ENCODE measurements at regions not wholly inside any gene's neighbourhood (a gene's known extent, or its start where the extent isn't known, plus 50 kb on each side); places are given as distances from the start of the nearest gene placed in this dataset.

- H3K4me3 ChIP-seq = no peak overlapping the region
- H3K36me3 ChIP-seq = no peaks in the 10 kb centered on the region
- no peak for DNase-seq (ENCODE audit: low spot score in 2 of 2)
- no peaks in the 10 kb centered on the region for H3K4me1 ChIP-seq
- no peak overlapping the region for H3K27ac ChIP-seq
- TF ChIP-seq CTCF (IDR thresholded peaks at IDR 0.05) (no peak), EP300 (IDR thresholded peaks at IDR 0.05) (no peak), POLR2A (IDR thresholded peaks at IDR 0.05) (no peak)
- H3K27me3 ChIP-seq = no peaks in the 10 kb centered on the region
- 72 to 84% methylated on average over 4 of the region's 4 CpGs for whole genome bisulfite sequencing, 2 donors
- no peaks in the 10 kb centered on the region for H3K9me3 ChIP-seq
Measured at GRCh38 chr16:55142405-55142804, 181.6 kb upstream of the IRX6 start.

GRCh38 chr16:55144651-55145050 is 179.4 kb upstream of the IRX6 start:
- Histone ChIP-seq H3K36me3 (no peaks in the 10 kb centered on the region), H3K4me1 (no peaks in the 10 kb centered on the region), H3K27me3 (no peaks in the 10 kb centered on the region), H3K4me3 (no peak overlapping the region), H3K27ac (no peak overlapping the region), H3K9me3 (no peaks in the 10 kb centered on the region)
- 67 to 80% methylated on average over 3 of the region's 3 CpGs for WGBS, 2 donors
- TF ChIP-seq POLR2A (IDR thresholded peaks at IDR 0.05) (no peak), CTCF (IDR thresholded peaks at IDR 0.05) (no peak)
- no peak for DNase-seq (ENCODE audit: low spot score in 2 of 2)

GRCh38 chr16:55145771-55146603 is 178.0 kb upstream of the IRX6 start:
- no peak for DNase-seq (ENCODE audit: low spot score in 2 of 2)
- Histone ChIP-seq H3K4me3 (no peak overlapping the region), H3K4me1 (no peaks in the 10 kb centered on the region), H3K27ac (no peak overlapping the region), H3K36me3 (no peaks in the 10 kb centered on the region), H3K27me3 (no peaks in the 10 kb centered on the region), H3K9me3 (no peaks in the 10 kb centered on the region)
- 89 to 100% methylated on average over 2 of the region's 2 CpGs for WGBS, 2 donors
- no peak for TF ChIP-seq POLR2A (IDR thresholded peaks at IDR 0.05)

- Histone ChIP-seq H3K27ac (no peak overlapping the region), H3K4me3 (no peak overlapping the region), H3K4me1 (no peaks in the 10 kb centered on the region), H3K9me3 (no peaks in the 10 kb centered on the region), H3K27me3 (no peaks in the 10 kb centered on the region), H3K36me3 (no peaks in the 10 kb centered on the region)
- TF ChIP-seq POLR2A (IDR thresholded peaks at IDR 0.05) (no peak), EP300 (IDR thresholded peaks at IDR 0.05) (no peak), CTCF (IDR thresholded peaks at IDR 0.05) (no peak)
- 30 to 35% methylated on average over 7 of the region's 7 CpGs for WGBS, 2 donors
- no peak for DNase-seq (ENCODE audit: low spot score in 2 of 2)
Measured at GRCh38 chr16:55146966-55147365, 177.0 kb upstream of the IRX6 start.

GRCh38 chr16:55147396-55147795 is 176.6 kb upstream of the IRX6 start:
- H3K9me3 ChIP-seq = no peaks in the 10 kb centered on the region
- 87 to 92% methylated on average over 4 of the region's 4 CpGs for WGBS, 2 donors
- H3K4me3 ChIP-seq = no peak overlapping the region
- TF ChIP-seq POLR2A (IDR thresholded peaks at IDR 0.05) (no peak), CTCF (IDR thresholded peaks at IDR 0.05) (no peak), EP300 (IDR thresholded peaks at IDR 0.05) (no peak)
- DNase-seq (ENCODE audit: low spot score in 2 of 2) = no peak
- no peaks in the 10 kb centered on the region for H3K27me3 ChIP-seq
- no peaks in the 10 kb centered on the region for H3K36me3 ChIP-seq
- no peak overlapping the region for H3K27ac ChIP-seq
- H3K4me1 ChIP-seq = no peaks in the 10 kb centered on the region

All from tibial nerve (tissue), 4 donors.